Transverse colon (tissue), 4 donors: ENCODE measurements at regions not wholly inside any gene's neighbourhood (a gene's known extent, or its start where the extent isn't known, plus 50 kb on each side); places are given as distances from the start of the nearest gene placed in this dataset.

Experiments
- DNase-seq: peaks from one replicate; pipeline ENCODE4 v3.0.0-alpha.2; 2019
- H3K27ac ChIP-seq, 4 donors: fragments of 200-600 bp; sonication (generic); 2 replicates each; pipeline ENCODE4 v1.5.1; 2016 to 2018; ENCODE audit warnings: inconsistent platforms in 4 of 4
- H3K27me3 ChIP-seq: fragments of 200-600 bp; sonication (generic); 2 replicates; pipeline ENCODE4 v1.5.1; 2017; ENCODE audit warnings: inconsistent platforms
- H3K36me3 ChIP-seq, 4 donors: fragments of 200-600 bp; sonication (generic); 2 replicates each; pipeline ENCODE4 v1.5.1; 2017 to 2019; ENCODE audit warnings: inconsistent platforms in 4 of 4
- H3K4me1 ChIP-seq, 4 donors: fragments of 200-600 bp; sonication (generic); 2 replicates each; pipeline ENCODE4 v1.5.1; 2017 to 2020; ENCODE audit warnings: inconsistent platforms in 4 of 4
- H3K4me3 ChIP-seq, 4 donors: fragments of 200-600 bp; sonication (generic); 1 replicate in 1 of 4; 2 replicates in 3 of 4; pipeline versions ENCODE4 v1.5.1 to v1.6.1; 2017 to 2019; ENCODE audit warnings: inconsistent platforms in 4 of 4
- H3K9me3 ChIP-seq, 2 donors: fragments of 200-600 bp; sonication (generic); 2 replicates each; pipeline ENCODE4 v1.5.1; 2017 to 2019; ENCODE audit warnings: inconsistent platforms in 2 of 2
- CTCF ChIP-seq, 5 experiments: fragments of 200-600 bp in 3 of 5; fragments of 450-650 bp in 2 of 5; sonication (generic) in 3 of 5; IDR thresholded peaks; 1 replicate in 2 of 5; 2 replicates in 3 of 5; pipeline ENCODE4 v1.5.1; 2016 to 2017; ENCODE audit warnings: antibody characterized with exemption in 5 of 5, inconsistent platforms in 3 of 5, mild to moderate bottlenecking in 2 of 5, moderate library complexity in 1 of 5
- EP300 ChIP-seq: sonication (generic); formaldehyde crosslinking; IDR thresholded peaks from one replicate; pipeline ENCODE4 v1.6.1; 2017; ENCODE audit warnings: antibody characterized with exemption, low read depth
- POLR2A ChIP-seq: fragments of 450-650 bp; IDR thresholded peaks from one replicate; pipeline ENCODE4 v1.6.1; 2016; ENCODE audit warnings: antibody characterized with exemption, mild to moderate bottlenecking, moderate library complexity
- POLR2AphosphoS5 ChIP-seq, 3 donors: sonication (generic); formaldehyde crosslinking; IDR thresholded peaks; one replicate each; pipeline ENCODE4 v1.6.1; 2016; ENCODE audit warnings: antibody characterized with exemption in 3 of 3
- WGBS, 2 donors: methylation state at CpG; one replicate each; pipeline ENCODE4 v1.1.5; 2018; ENCODE audit warnings: low coverage in 1 of 2; 5-methylcytosine and 5-hydroxymethylcytosine counted together
- in situ Hi-C, 4 donors: fragments of 200-750 bp; cut with MboI; loops; one replicate each; pipeline versions ENCODE4 v1.15.0 to v1.15.1; 2017; ENCODE audit warnings: low sequenced_read_pairs in 3 of 4, low pct_ligation_motif_present in 1 of 4, low pct_unique_long_range_greater_than_20kb in 1 of 4
- intact Hi-C: fragments of 100-400 bp; cut with DNase I; formaldehyde crosslinking; loops from one replicate; pipeline ENCODE4 v1.15.1; 2023; ENCODE audit warnings: low total_unique reads

GRCh38 chr3:13213911-13214846, 140.9 kb upstream of the IQSEC1 start:
- 87 to 97% methylated on average over 5 to 20 of the region's 26 CpGs for WGBS, 2 donors
- H3K4me3 ChIP-seq = no peak overlapping the region
- TF ChIP-seq POLR2A = no peak
- TF ChIP-seq POLR2AphosphoS5 (IDR thresholded peaks at IDR 0.05) = no peak
- no peak for TF ChIP-seq EP300
- no peak for TF ChIP-seq CTCF (IDR thresholded peaks at IDR 0.05)
- H3K4me1 ChIP-seq = no peaks in the 10 kb centered on the region
- H3K36me3 ChIP-seq = no peaks in the 10 kb centered on the region
- in situ Hi-C loops (no loop called here), intact Hi-C loops (no loop called here)
- no peaks in the 10 kb centered on the region for H3K9me3 ChIP-seq
- no peaks in the 10 kb centered on the region for H3K27me3 ChIP-seq
- no peak overlapping the region for H3K27ac ChIP-seq
- DNase-seq = no peak

- intact Hi-C loops (no loop called here), in situ Hi-C loops (no loop called here)
- no peaks in the 10 kb centered on the region for H3K9me3 ChIP-seq
- no peak overlapping the region for H3K27ac ChIP-seq
- DNase-seq = no peak
- WGBS, 2 donors = 78 to 82% methylated on average over 2 to 3 of the region's 3 CpGs
- TF ChIP-seq POLR2AphosphoS5 (IDR thresholded peaks at IDR 0.05) (no peak), EP300 (no peak), CTCF (IDR thresholded peaks at IDR 0.05) (no peak), POLR2A (no peak)
- H3K4me1 ChIP-seq = no peaks in the 10 kb centered on the region
- no peaks in the 10 kb centered on the region for H3K36me3 ChIP-seq
- no peak overlapping the region for H3K4me3 ChIP-seq
- no peaks in the 10 kb centered on the region for H3K27me3 ChIP-seq
These were observed 140.3 kb upstream of the IQSEC1 start for GRCh38 chr3:13213490-13213889.

GRCh38 chr3:13211605-13212210, 138.5 kb upstream of the IQSEC1 start:
- intact Hi-C loops = no loop called here
- H3K9me3 ChIP-seq = no peaks in the 10 kb centered on the region
- WGBS, 2 donors = 80 to 100% methylated on average over 1 to 16 of the region's 16 CpGs
- no peak overlapping the region for H3K27ac ChIP-seq
- H3K4me3 ChIP-seq = no peak overlapping the region
- H3K4me1 ChIP-seq = no peaks in the 10 kb centered on the region
- in situ Hi-C loops = no loop called here
- DNase-seq = no peak
- TF ChIP-seq POLR2A (no peak), CTCF (IDR thresholded peaks at IDR 0.05) (no peak), POLR2AphosphoS5 (IDR thresholded peaks at IDR 0.05) (no peak), EP300 (no peak)
- H3K27me3 ChIP-seq = no peaks in the 10 kb centered on the region
- H3K36me3 ChIP-seq = no peaks in the 10 kb centered on the region

- DNase-seq = no peak
These were observed 137.2 kb upstream of the IQSEC1 start for GRCh38 chr3:13210221-13210975.

More at GRCh38 chr3:13210221-13210975, 137.2 kb upstream of the IQSEC1 start:
- H3K27ac ChIP-seq = no peak overlapping the region
- no peaks in the 10 kb centered on the region for H3K27me3 ChIP-seq
- TF ChIP-seq POLR2A = no peak
- TF ChIP-seq CTCF (IDR thresholded peaks at IDR 0.05) = no peak
- no peak for TF ChIP-seq POLR2AphosphoS5 (IDR thresholded peaks at IDR 0.05)
- no peak for TF ChIP-seq EP300
- no peak overlapping the region for H3K4me3 ChIP-seq
- 77% methylated on average over 21 of the region's 22 CpGs; no CpG with 5 or more reads in 1 of the 2 donors for WGBS, 2 donors
- no peaks in the 10 kb centered on the region for H3K4me1 ChIP-seq
- H3K9me3 ChIP-seq = no peaks in the 10 kb centered on the region
- intact Hi-C loops = no loop called here
- H3K36me3 ChIP-seq = no peaks in the 10 kb centered on the region
- in situ Hi-C loops = no loop called here
